ENCODE measurements at regions not wholly inside any gene's neighbourhood (a gene's known extent, or its start where the extent isn't known, plus 50 kb on each side); places are given as distances from the start of the nearest gene placed in this dataset.

DNA sequence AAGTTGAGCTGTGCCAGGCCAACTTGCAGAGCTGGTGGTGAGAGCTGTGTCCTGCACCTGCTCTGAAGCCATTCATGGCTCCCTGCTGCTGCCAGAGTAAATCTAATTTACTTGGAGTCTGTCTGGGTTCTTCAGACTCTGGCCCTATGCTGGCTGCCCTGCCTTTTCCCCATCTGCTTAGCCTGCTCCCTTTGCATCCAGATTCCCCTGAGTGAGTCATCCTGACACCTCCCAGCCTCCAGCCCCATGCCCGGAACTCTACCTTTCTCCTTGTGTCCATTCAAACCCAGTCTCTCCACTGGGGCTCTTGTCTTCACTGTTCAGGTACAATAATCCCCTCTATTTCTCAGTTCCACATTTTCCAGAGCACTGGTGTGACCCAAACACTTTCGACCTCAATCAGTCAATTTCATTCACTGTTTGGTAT, 434.4 kb upstream of the ZMIZ1 start:
- DNase-seq, result no peak

DNA sequence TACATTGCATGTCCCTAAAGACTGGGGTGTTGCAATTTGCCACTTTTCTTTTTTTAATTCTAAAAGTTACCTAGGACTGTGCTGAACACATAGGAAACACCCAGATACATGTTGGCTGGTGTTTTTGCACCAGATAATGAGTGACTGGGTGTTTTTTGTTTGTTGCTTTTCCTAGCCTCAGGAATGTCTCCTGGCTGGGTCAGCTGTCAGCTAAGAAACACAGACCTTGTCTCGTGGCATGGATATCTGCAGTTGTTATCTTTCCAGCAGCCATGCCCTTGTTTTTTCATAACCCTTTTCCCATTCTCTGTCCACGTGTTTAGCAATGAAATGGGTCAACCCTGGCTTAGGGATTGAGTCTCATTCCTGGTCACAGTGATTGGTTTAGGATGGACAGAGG, 433.9 kb upstream of the ZMIZ1 start:
- no peak for DNase-seq

DNA sequence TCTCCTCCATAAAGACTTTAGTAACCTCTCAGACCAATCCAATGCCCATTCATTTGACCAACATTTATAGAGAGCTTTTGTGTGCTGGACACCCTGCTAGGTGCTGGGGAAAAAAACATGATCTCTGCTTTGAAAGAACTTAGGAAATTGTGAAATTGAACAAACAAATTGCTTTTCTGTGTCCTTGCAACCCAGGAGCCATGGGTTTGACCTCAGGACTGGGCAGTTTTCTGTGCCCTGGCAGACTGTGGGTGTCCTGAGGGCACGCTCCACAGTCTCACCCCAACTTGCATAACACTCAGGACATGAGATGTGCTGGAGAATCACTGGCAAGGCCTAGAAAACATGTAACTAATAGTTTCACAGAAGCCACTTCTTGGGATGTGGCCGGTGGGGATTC, 429.1 kb upstream of the ZMIZ1 start:
- no peak for DNase-seq

DNA sequence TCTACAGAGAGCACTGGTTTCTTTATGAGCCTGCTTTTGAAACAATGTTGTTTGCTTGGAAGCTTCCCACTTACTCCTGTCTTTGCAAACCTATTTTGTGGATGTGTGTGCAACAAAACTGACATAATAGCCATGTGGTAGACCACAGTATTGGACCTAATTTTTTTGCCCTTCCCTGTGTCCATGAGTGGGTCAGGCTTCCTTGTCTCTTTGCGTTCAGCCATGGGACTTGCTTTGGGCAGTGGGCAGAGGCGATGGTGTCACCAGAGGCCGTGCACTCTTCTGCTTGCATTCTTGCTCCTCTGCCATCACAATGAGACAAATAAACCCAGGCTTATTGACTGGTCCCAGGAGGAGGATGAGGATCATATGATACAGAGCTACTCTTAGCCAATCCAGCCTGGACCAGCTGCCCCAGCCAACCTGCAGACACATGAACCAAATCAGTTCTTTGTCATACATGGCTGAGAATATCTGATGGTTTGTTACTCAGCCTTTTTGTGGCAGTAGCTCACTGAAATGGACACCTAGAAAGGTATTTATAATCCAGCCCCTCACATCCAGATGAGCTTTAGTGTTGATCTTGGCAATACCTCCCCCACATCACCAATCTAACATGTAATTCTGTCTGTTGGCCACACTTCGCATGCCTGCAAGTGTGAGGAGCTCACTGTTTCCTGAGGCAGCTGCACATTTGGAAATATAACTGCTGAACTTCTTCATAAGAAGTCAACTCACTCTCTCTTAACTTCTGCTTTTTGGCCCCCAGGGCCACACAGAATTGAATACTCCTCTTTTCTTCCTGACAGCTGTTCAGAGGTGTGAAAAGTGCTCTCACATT, 427.8 kb upstream of the ZMIZ1 start:
- DNase-seq, result no peak

DNA sequence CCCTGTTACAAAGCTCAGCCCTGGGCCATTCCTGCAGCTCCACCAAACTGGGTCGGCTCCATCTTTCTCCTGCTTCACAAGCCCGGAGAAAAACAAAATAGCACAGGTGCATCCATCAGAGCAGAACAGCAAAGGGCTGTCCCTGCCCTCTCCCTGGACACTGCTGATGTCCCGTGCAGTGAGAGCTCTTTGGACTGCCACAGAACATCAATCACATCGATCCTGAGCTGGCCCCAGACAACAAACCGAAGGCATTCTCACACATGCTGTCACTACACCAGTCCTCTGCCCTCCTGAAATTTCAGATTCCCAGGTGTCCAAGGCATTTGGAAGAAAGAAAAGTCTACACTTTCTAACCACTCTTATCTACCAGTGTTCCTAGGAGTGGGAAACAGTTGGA, 427.1 kb upstream of the ZMIZ1 start:
- DNase-seq, result no peak

DNA sequence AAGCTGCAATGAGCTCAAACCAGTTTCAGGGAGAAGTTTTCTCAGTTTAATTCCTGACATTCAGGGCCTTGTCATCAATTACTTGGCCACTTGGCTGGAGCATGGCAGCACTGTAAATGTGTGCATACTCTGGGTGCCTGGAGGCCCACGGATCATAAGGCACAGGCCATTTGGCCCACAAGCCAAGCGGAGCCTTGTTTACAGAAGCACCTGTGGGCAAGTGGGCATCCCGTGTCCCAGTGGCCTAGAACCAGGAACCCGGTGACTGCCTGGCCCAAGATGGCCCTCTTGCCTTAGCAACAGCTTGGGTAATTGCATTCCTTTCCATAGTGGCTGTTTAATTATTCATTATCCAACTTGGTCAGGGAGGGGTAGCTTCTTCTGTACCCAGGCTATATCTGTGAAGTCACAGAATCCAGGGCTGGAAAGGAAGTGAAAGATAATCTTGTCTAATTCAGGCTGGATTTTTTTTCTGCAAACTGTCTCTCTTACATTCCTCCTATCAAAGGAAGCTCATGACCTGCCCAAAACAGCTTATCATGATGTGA, 426.4 kb upstream of the ZMIZ1 start:
- no peak for DNase-seq

DNA sequence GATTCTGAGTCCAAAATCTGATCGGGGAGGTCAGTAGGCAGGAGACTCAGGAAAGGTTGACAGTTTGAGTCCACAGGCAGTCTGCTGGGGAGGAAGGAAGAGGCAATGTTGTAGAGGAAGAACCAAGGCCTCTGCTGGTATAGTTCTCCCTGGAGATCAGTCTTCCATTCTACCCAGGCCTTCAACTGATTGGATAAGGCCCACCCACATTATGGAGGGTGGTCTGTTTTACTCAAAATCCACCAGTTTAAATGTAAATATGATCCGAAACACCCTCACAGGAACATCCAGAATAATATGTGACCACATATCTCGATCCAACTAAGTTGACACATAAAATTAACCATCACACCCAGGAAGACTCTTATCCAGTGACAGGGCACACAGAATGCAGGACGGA, 425.3 kb upstream of the ZMIZ1 start:
- no peak for DNase-seq

DNA sequence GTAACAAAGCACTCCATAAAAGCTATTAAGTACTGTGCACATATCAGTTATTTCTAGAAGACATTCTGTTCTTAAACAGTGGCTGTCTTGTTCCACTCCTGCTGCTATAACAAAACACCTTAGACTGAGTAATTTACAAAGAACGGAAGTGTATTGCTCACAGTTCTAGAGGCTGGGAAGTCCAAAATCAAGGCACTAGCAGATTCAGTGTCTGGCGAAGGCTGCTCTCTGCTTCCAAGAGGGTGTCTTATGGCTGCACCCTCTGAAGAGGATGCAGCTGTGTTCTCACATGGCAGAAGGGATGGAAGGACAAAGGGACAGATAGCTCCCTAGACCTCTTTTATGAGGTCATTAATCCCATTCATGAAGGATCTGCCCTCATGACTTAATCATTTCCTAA, 424.2 kb upstream of the ZMIZ1 start:
- DNase-seq, result no peak

DNA sequence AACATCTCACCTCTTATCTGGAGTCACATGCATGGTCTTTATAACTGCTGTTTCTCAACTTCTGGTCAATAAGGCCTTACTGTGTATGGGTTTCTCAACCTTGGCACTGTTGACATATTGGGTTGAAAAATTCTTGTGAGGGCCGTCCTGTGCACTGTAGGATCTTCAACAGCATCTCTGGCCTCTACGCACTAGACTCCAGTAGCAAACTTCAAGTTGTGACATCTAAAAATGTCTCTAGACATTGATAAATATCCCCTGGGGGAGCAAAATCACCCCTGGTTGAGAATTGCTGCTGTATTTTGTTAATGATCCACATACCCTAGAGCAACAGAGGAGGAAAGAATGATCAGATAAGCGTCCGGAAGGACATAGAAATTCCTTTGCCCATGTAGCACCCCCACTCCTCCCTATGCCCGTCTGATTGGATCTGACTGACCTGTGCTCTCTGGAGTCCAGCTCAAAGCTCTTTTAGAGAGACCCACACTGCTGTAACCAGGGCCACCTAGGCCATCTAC, 423.5 kb upstream of the ZMIZ1 start:
- no peak for DNase-seq

DNA sequence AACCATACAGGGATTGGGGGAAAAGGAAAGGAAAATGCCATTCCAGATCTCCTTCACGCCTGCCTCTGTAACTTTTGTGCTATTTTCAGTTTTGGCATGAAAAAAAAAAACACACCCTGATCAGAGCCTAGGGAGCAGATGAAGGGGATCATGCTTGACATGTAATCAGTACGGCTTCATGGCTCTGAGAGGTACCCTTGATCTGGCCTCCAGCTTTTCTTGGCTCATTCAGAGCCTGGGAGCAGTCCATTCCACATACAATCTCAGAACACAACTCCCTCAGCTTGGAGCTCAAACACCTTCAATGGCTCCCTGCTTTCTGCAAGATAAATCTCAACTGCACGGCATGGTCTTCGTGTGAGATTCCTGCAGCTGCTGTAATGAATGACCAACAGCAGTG, 422.8 kb upstream of the ZMIZ1 start:
- DNase-seq, result no peak

DNA sequence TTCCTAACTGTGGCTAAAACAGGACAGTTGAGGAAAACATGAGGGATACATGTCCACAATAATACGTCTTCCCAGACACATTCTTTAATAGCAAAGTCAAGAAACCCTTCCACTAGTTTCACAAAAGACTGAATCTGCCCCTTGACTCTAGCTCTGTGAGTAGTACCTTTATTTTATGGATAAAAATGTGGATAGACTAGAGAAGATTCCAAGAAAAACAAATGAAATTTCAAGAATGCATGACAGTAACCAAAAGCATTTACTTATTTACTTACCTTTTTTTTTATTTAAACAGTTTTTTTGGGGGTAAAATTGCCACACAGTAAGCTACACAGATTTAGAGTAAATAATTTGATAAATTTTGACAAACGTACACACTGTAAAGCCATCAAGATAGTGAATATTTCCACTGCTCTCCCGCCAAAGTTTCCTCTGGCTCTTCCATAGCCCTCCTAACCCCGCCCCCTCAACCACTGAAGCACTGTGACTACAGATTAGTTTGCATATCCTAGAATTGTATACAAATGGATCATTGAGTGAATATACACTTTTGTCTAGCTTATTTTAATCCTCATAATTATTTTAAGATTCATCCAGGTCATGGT, 420.4 kb upstream of the ZMIZ1 start:
- no peak for DNase-seq

DNA sequence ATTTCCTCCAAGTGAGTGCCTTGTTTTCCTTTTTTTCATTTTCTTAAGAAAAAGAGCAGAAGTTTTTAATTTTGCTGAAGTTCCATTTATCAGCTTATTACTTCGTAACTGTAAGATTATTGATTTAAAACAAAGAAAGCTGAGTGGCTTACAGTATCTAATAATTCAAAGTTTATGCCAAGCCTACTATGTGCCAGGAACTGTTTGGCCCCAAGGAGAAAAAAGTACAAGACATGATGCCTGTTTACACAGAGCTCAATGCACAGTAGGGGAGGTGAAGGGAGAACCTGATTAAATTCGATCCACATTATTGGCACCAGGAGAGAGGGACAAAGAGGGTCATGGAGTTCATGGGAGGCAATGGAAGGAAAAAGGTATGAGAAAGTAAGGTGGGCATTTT, 419.3 kb upstream of the ZMIZ1 start:
- no peak for DNase-seq

DNA sequence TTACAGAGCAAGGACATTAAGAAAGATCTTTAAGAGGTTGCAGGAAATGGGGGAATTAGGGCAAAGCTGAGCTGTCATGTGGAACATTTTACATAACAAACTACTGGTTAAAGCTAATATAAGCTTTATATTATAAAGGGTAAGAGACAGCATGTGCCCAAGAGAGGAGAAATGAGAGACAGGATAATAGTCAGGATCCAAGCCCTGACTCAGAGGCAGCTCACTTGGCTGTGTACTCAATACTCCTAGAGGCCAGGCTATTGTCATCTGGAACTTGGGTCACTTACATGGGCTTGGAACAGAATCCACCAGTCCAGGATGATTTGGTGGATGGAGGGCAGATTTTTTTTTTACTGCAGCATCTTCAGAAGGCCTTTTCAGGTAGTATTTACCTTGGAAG, 418.6 kb upstream of the ZMIZ1 start:
- DNase-seq, result no peak

DNA sequence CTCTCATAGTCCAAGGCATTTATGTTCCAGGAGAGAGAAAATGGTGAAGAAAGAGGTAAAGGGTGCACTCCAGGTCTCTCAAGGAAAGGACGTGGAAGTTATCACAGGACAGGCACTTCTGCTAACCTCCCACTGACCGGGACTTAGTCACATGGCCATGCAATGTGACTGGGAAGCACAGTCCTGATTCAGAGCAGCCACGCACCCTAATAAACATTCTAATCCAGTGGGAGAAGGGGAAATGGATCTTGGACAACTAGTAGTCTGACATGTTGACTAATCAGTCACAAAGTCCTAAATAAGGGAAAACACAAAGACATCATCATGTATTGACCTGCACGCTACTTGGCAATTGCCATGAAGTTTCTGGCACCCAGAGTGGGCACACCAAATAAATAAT, 417.5 kb upstream of the ZMIZ1 start:
- no peak for DNase-seq

DNA sequence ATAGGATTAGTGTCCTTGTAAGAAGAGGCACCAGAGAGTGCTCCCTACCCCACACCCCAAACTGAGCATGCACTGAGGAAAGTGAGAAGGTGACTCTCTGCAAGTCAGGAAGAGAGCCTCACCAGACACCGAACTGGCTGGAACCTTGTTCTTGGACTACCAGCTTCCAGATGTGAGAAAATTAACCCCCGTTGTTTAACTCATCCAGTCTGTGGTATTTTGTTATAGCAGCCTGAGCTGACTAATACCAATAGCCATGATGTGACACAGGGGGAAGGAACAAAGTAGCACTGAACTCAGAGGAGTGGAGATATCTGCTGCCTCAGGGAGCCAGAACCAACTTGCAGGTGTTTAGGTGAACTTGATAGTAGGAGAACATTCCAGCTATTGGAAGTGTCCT, 415.2 kb upstream of the ZMIZ1 start:
- DNase-seq, result no peak

DNA sequence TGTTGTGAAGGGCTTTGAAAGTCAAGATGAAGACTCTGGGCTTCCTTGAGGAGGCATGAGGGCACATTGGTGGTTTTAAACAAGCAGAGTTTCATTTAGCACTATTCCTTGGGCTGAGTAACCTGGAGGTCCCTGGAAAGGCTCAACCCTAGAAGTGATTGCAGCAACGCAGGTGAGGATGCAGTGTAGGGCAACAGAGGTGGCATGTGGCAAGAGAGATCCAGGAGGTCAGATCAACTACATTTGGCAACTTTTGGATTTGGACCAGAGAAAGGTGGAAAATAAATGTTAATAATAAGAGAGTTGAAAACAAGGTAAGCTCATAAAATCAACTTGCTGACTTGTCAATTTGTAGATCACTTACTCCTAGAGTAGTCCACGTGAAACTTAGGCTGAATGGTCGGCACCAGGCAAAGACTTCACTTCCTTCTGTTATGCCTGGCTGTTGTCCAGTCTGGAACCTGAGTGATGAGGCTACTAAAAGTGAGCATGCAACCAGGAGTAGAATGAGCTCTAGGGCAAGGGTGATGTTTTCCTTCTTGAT, 414.6 kb upstream of the ZMIZ1 start:
- no peak for DNase-seq

DNA sequence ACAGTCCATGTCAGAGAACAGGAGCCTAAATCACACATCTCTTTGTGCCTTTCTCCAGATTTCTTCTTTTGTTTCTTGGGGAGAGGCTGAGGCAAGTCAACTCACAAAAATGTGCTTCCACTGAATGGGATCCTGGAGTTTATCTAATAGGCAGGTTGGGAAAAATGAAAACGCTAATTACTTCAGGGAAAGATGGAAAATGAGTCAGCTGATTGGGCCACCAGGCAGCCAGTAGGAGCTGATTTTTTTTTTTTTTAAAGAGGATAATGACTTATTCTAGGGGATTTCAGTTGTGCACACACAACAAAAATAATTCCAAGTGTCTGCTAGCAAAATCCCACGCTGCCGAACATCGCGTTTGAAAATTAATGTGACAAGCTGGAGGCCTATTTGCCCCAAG, 412.8 kb upstream of the ZMIZ1 start:
- no peak for DNase-seq

DNA sequence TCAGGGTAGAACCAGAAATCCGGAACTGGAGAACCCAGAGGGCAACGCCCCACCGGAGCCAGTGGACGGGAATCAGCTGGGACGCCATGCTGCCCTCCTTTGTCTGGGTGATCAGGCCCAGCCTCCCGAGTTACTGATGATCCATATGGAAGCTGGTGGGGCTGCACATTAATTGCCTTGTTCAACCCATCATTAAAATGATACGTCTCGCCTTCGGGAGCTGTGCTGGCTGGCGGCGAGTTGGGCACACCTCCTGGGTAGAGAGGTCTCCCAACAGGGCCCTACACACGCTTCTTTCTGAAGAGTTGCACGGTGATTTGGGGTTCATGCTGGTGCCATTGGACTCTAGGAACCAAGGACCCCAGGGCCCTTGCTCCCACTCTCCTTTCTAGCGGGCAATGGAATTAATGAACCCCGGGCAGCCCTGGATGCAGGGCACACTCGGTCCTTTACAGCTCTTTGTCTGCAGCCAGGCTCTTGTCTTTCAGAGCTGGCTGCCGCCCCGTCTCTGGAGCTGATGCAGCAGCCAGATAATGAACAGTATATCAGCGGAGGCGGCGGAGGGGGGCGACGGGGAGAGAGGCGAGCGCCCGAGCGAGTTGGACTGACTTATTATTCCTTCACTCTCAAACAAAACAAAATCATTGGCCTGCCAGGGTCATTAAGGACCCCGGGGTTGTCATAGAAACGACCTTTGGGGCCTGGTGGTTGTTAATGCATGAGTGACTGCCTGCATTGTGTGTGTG, 412.2 kb upstream of the ZMIZ1 start:
- DNase-seq, result no peak

DNA sequence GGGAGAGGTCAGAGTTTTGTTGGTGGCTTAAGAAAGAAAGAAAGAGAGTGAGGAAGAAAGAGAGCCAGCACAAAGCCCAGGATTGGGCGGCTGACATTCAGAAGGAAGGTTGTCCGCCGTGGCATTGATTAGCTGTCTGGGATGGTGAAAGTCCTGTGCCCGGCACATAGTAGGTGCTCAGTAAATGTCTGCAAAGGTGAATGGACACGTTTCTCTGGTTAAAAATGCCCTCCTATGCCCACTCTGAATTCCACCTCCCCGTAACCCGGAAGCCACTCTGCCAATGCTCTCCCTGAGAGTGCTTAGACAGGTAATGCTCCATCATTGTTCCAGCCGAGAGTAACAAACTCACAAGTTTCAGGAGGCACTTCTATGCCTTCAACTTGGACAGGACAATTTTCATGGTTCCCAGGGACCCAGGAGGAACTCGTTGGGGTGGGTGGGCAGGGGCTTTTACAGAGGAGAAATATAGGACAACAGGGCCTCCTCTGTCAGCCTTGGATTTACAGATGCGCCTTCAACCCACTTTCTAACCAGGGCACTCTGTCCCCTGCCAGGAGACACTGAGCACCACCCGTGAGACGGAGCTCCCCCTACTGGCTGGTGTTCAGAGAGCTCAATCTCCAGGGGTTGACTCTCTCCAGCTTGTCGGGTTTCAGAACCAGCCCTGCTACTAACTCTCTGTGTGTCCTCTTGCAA, 411.5 kb upstream of the ZMIZ1 start:
- peak; percentile 16 to 19 for DNase-seq

DNA sequence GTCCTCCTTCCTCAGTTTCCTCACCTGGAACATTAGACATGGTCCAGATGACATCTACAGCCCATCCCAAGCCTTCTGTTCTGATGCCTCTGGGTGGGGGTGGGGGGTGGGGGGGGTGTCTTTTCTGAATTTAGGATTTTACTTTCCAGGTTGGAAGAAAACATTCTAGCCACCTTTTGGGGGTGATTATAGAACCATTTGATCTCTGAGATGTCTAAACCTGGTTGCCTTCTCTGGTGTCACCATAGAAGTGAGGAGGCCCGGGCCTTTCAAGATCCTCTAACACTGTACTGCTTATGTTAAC, 411.0 kb upstream of the ZMIZ1 start:
- DNase-seq, result no peak

DNA sequence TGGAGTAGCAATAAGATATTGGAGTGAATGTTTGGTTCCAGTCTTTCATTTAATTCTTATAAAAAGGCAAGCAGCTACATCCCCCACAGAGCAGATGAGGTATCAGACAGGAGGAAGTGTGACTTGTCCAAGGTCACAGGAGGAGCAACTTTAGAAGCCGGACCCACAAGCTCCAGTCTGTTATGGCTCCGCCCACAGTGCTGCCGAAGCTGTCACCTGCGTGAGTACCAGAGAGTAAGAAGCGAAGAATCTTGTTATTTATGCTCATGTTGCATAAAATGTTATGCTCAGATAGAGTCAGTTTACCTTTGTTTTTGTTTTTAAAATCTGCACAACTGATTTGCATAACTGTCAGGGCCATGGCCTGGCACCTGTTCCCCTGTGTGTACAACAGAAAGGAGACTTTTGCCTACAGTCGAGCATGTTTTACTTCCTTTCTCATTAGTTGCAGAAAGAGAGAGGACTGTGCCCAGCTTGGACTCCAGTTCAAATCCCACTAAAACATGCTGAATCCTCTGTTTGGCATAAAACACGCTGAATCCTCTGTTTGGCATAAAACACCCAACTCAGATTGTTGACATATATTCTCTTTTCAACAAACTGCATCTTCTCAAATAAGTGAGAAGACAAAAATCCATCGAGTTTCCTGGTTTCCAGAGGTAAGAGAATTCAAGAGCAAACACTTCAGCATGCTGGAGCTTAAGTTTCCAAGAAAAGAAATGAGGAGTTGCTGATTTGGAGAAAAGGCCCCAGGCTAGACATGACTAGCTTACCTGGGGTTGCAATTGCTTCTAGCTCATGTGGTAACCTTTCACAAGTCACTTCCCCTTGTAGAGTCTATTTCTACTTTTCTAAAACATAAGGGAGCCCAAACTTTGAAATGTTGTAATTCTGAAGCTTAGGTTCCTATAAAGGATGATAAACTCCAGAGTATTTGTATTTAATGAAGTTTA, 409.8 kb upstream of the ZMIZ1 start:
- DNase-seq, result no peak

DNA sequence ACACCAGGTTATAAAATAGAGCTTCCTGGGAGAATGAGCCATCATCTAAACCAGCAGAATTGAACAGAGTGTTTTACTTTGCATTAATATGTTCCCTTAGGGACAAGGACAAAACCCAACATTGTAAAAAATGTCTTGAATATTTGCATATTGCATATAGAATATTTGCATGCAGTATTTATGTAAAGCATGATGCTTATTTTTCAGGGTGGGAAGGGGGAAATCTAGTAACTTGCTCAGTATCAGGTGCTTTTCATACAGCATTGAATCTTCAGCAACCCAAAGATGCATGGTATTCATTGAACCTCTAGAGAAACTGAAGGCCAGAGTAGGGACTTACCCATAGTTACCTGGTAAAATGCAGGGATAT, 409.2 kb upstream of the ZMIZ1 start:
- no peak for DNase-seq

All from NCI-H187 (cell line).